NCI-H446 treated with DMSO at 0.1 percent for 48 hours (cell line): ENCODE measurements at regions not wholly inside any gene's neighbourhood (a gene's known extent, or its start where the extent isn't known, plus 50 kb on each side); places are given as distances from the start of the nearest gene placed in this dataset.

ENCODE experiments used
- DNase-seq: peaks from one replicate; lab custom pipeline; 2025; lab: John Stamatoyannopoulos, UW

DNA sequence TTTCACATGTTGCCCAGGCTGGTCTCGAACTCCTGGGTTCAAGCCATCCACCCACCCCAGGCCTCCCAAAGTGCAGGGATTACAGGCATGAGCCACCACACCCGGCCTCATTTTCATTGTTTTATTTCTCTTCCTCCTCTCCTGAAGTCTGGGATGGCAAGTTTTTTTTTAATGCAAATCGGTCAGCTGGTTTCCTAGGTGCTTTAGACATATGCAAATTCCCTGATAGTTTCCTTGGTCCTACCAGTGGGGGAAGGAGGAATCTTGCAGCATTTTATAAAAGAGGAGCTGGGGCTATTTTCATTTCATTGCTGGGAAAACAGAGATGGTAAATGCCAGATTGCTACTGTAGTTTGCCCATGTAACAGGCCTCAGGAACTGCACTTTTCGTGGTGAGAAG, 179.4 kb downstream of the ACTL7B start:
- DNase-seq: no peak

DNA sequence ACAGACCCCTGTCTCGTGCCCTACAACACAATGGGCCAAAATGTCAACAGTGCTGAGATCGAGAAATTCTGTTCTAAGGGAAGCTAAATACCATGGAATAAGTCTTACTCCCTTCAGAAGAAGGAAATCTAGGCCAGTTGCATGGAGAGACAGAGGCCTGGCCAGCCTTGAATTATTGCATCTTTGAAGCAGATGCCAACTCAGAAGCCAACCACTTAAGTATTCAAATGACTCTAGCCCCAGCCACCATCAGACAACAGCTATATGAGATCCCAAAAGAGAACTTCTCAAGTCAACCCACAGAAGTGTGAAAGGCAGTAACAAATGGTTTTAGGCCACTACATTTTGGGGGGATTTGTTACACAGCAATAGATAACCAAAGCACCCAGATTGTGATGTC, 180.1 kb downstream of the ACTL7B start:
- no peak for DNase-seq

DNA sequence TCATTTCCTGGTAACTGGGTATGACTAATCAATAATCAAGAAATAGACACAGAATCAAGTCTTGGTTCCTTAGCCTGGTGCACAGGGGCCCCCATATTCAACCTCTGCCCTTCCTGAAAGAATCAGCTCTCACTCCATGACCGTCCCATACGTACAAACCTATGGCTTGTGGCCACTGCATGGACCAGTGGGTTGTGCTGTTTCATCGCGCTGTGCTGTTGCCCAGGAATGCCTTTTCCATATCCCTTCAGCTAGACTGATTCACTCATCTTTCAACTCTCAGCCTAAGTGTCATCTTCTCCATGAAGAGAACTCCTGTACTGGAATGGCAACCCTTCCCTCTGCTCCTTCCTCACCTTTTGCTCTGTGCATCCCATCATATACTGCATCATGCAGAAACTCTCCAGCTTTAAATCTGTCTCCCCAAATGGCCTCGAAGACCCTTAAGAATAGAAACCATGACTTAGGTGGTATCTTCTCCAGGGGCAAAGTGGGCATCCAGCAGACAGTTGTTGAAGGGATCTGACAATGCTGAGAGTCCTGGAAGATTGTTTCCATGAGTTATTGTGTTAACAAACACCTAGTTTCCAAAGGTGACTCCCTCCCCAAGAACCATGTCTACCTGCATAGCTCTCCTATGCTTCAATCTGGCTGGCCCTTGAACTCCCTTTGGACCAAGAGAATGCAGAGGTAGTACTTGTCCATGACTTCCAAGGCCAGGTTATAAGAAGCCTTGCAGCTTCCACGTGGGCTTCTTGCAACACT, 180.8 kb downstream of the ACTL7B start:
- DNase-seq: no peak

DNA sequence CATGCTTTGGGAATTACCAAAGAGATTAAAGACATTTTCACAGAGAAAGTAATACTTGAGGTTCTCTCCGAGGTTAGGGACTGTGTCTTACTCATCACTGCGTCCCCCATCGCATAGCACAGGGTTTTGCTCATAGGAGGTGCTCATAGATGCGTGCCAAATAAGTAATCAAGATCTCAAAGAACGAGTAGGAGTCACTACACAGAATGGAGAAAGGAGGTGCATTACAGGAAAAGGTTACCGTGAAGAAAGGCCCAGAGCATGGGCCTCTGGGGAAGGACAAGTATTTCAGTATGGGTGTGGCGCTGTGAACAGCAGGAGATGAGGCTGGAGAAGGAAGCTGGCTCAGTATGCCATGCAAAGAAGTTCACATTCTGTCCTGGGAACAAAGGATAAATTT, 182.4 kb downstream of the ACTL7B start:
- DNase-seq: no peak

GRCh38 chr9:108672475-108673190, 183.2 kb downstream of the ACTL7B start:
- no peak for DNase-seq

DNA sequence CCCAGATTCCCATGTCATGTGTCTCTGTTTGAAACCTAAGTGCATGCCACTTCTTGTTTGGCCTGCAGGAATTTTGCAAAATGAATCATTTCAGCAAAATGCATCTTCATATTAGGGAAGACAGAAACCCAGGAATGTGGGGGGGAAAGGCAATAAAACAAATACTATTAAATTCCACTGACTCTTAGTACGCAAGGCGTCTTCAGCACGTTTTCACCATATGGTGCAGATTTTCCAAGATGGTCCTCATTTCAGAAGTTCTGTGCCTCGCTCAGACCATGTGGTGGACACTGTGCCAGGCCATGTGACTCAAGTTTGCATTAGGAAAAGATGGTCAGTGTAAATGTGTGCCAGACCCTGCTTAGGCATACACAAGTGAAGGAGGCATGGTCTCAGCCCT, 184.0 kb downstream of the ACTL7B start:
- no peak for DNase-seq

- no peak for DNase-seq
Measured at GRCh38 chr9:108671176-108671575, 184.6 kb downstream of the ACTL7B start.

GRCh38 chr9:108668938-108669335, 186.8 kb downstream of the ACTL7B start:
- DNase-seq: no peak

DNA sequence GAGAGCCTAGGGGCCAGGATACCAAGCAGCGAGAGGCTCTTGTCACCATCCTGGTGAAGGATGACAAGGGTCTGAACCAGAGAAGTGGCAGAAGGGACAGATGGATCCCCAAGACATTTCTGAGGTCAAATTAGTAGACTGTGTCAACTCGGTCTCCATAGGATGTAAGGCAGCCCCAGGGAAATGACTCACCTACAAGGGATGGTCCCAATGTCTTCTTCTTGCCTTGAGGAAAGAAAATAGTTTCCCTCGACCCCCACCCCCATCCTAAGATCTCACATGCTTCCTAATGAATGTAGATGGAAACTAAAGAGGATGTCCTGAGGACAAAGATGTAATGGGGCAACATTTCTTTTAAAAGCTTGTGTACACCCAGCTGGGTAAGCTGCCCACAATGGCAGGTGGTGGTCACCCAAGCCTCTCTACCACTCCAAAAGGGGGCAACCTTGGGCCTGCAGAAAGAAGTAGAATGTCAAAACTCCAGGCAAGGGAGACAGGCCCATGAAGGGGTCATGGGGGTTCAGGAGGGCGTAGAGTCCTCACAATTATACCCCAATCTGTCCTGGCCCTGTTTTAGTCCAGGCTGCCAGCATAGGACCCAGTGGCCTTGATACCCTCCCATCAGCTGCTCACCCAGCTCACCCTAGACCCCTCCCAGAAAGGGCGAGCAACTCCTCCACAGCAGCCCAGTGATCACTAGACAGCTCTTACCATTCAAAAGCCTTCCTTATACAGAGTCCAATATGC, 187.4 kb downstream of the ACTL7B start:
- DNase-seq: no peak

DNA sequence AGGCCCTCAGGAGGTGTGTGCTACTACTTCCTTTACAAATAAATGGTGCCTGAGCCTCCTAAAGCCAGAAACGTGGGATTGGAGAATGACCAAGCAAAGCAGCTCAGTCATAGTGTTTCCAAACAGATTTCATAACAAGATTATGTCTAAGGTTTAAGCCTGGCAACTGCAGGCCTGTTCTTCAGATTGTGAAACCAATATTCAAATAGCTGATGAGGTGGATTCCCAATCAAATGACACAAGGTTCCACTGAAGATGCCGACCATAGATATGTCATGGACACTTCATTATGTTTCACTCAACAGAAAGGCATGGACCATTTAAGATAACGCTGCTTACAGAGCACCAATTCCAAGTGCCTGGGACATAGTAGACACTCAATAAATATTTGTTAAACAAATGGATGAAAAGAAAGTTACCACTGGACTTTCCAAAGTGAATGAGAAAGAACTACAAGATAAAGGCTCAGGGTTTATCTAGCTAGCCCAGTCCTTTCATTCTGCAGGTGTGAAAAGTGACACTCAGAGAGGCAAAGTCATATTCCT, 189.5 kb downstream of the ACTL7B start:
- DNase-seq: no peak

DNA sequence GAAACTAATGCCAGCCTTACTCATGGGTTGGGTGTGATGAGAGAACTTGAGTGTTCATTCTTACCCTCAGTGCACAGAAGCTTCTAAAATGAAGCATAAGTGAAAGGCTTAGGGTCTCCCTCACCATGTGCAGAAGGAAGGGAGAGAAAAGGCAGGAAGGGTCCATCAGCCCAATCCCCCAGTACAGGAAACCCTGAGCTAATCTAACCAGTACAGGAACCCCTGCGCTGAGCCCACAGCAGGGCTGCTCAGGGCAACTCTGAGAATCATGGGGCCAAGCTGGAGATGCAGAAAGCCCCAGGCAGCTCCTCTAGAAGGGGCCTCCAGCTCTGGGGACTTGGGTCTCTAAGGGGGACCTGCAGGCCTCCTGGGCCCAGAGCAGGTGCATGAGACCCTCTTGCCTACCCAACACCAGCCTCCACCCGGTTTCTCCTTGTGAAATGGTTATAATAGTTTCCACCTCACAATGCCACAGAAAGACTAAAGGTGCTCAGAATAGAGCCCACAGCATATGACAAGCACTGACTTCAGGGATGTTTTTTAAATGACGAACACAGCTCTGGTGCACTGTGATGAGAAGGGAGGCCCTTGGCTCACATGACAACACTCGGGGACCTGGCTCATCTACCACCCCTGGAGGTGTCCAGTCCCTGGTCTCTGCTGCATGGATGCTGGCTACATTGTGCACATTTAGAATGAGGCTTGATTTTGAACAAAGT, 190.1 kb downstream of the ACTL7B start:
- DNase-seq: no peak

DNA sequence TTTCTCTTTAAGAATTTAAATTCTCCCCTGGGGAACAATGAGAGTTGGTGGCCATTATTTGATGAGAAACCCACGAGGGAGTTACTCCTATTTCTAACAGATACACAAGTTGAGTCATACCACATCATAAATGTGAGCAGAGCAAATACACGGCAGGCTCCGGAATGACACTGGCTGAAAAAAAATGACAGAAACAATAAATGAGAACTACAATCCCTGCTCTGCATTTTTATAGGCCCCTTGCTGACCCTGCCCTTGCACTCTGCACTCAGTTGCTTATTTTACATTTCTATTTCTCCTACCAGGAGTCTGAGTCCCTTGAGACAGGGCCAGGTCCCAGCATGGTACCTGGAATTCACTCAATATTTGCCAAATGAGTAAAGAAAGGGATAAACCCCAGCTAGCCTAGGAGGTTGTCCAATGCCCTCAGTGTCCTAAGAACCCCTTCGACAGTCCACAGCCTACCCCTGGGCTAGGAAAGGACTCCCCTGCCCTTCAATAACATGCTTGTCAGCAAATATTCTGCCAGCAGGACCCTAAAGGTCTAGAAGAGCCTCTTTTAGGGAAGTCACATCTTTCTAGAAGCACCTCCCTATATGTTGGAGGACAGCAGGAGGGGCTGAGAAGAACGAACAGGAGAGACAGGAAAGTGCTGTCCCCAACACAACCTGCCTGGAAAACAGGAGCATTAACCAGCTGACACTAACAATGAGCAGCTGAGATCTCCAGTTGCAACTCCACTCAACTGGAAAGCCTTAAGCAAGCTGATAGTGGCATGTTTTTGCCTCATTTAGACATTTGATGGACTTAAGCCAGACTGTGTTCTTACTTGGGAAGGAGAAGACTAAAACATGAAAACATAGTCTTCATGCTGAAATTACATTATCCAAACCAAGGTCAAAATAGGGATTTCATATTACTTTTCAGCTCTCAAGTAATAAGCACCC, 191.2 kb downstream of the ACTL7B start:
- no peak for DNase-seq

DNA sequence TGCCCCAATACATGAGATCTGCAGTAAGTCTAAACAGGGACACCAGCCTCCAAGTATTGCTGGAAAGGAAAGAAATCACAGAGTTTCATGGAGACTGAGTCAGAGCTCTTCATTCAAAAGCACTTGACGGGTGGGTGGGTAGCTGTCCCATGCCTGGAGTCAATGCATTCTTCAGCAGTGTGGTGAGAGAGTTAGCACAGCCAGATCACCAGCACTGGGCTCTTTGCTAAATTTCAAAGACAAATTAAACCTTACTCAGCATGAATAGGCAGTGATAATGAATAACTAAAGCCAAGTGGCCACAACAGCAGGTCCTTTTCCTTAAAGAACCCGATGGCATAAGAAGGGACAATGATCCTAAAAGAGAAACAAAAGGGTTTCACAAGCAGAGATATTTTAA, 192.4 kb downstream of the ACTL7B start:
- no peak for DNase-seq

- DNase-seq: no peak
Measured at GRCh38 chr9:108662956-108663355, 192.8 kb downstream of the ACTL7B start.

DNA sequence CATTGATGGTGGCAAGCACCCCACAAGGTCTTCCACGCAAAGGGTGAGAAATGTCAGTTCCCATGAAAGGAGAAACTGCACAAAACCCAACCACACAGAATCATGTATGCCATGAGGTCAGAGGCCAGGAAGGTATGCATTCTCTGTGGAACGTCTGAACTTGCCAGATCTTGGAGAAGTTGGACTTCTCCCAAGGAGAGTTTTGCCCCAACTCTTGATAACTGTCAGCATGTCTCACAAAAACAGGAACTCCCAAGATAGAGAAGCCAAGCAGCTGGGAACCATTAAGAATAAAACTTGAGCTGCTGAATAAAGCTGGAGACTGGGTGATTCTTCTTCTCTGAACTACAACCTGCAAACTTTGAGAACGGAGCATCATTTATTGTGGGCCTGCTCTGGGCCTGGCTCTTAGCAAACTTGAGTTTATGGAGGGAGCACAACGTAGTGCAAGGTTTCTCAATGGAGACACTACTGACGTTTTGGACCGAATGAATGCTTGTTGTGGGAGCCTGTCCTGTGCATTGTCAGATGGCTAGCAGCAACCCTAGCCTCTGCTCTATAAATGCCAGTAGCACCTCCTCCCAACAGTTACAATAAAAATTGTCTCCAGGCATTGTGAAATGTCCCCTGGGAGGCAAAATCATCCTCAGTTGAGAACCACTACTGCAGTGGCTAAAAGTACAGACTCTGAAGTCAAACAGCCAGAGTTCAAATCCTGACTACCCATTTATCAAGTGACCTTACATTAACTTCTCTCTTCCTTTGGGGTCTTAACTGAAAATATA, 193.5 kb downstream of the ACTL7B start:
- no peak for DNase-seq

DNA sequence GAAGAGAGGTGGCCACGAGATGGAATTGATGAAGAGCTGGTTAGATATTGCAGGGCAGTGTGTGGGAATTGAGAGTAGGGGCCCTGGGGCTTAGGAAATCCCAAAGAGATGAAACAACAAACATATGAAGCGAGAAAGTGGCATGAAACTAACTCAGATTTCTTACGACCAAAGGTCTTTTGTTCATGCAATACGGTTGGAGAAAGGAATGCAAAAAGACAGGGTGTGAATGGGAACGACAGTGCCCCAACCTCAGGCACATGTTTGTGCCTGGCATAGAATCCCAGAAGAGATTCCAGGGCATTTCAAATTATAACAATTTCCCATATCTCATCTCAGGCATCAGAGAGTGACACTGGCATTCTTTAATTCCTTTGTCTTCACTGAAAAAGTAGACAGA, 199.2 kb downstream of the ACTL7B start:
- no peak for DNase-seq

DNA sequence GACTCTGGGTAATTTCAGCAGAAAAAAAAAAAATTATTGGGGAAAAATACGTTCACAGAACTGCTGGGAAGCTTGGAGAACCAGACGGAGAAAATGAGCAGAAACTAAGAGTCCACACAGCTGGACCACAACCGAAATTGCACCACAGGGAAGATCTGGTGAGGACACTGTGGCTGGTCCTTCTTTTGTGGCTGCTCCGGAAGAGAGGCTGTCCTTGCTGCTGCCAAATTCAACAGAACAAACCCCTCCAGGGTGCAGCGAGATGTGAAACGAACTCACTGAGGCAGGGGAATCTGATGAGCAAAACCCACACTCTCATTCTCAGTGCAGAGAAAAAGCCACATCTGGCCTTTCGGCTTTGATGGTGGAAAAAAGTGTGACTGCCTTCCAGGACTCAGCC, 200.0 kb downstream of the ACTL7B start:
- DNase-seq: no peak

DNA sequence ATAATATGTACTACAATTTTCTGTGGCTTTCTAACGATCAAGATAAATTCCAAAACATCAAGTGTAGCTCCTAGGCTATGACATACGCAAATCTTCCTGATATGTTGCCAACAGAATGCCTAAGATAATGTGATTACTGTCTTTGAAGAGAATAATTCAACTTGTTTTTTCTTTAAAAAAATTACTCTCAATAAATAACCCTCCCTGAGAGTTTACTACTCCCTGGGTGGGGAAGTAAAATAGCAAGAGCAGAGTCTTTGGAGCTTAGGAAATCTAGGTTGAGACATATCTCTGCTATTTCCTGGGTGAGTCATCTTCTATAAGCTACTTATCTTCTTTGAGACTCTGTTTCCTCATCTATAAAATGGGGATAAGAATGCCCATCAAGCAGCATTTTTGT, 201.2 kb downstream of the ACTL7B start:
- no peak for DNase-seq

- DNase-seq: no peak
Measured at GRCh38 chr9:108652851-108653250, 202.9 kb downstream of the ACTL7B start.

DNA sequence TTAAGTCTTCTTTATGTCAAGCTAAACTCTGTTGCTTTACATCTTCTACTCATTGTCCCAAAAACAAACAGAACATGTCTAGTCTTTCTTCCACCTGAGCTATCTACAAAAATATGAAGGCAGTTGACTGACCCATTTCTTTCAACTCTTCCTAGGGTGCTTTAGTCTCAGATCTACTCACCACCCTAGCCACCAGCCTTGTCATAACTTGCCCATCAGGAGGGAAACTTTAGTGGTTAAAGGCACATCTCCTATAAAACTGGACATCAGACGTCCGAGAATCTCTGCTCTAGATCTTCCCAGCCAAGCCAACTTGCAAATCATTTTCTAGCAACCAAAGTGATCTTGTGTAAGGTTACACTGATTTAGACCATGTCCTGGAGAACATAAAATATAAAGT, 205.0 kb downstream of the ACTL7B start:
- DNase-seq: no peak
